ENCODE measurements at regions not wholly inside any gene's neighbourhood (a gene's known extent, or its start where the extent isn't known, plus 50 kb on each side); places are given as distances from the start of the nearest gene placed in this dataset.
"Not testable (repeated sequence)": the region's sequence is repeated elsewhere in the genome, so short reads cannot be mapped to it uniquely, and the experiment has no call there.

GRCh38 chr2:184032983-184033382 lies 565.3 kb upstream of the ZNF804A start:
- no peak for DNase-seq

DNA sequence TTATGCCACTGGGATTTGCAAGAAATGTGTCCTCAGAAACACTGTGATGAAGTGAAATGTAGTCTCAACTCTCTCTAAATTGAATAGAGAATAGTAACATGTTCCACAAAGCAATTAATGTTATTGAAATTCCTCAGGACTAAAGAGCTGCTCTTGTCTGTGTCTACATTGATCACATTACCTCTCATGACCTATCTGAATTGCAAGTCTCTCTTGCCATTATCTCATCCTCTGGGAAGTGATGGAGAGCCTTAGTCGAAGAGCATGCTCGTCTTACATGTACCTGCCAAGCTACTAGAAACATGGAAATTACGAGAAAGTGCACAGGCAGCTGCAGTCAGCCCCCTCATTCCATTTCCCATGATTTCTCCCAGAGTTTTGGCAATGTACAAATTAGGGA lies 561.1 kb upstream of the ZNF804A start:
- no peak for DNase-seq

DNA sequence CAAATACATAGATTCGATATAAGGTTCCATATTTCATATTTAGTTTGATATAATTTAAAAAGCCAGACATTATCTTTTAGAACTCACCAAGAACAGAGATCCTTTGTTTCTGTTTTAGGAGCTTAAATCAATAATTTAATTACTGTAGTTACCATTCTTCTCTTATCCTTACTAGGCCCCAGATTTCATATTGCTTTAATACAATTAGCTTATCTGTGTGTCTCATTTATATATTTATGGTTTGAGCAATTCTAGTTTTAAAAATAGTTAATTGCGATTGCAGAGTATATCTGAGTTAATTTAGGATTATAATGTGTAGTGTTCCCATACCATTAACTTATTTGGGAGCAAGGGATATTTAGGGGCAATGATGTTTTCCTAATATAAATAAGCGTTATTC lies 558.8 kb upstream of the ZNF804A start:
- no peak for DNase-seq

DNA sequence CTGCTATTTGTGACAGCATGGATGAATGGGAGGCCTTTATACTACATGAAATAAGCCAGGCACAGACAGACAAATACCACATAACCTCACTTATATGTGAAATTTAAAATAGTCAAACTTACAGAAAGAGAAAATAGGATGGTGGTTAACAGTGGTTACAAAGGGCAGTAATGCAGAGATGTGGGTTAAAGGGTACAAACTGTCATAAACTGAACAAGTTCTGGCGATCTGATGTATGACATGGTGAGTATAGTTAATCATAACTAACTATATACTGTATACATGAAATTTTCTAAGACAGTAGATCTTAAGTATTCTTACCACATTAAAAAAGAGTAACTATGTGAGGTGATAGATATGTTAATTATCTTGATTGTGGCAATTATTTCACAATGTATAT lies 558.1 kb upstream of the ZNF804A start:
- no peak for DNase-seq

- no peak for DNase-seq
Measured at GRCh38 chr2:184041077-184041476, 557.3 kb upstream of the ZNF804A start.

- DNase-seq = no peak
Measured at GRCh38 chr2:184041777-184042176, 556.6 kb upstream of the ZNF804A start.

- no peak for DNase-seq
Measured at GRCh38 chr2:184047536-184047935, 550.8 kb upstream of the ZNF804A start.

- DNase-seq = no peak
Measured at GRCh38 chr2:184049566-184049965, 548.8 kb upstream of the ZNF804A start.

DNA sequence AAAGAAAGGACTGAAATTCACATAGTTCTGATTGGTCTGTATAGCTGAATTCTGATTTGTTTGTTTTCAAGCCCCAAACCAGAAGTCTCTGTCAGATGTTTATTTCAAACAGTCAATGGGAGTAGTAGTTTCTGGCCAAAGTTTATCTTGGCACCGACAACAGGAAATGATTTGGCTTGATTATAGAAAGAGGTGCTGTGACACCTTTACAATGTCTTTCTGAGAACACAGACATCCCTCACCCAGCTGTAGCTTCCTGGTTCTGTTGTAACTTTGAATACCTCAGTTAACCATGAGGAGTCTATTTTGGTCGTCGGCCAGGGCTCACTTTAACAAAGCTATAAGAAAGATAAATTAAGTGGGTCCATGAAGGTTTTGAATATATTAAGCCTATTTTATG lies 545.0 kb upstream of the ZNF804A start:
- peak; percentile 74 to 76 for DNase-seq

DNA sequence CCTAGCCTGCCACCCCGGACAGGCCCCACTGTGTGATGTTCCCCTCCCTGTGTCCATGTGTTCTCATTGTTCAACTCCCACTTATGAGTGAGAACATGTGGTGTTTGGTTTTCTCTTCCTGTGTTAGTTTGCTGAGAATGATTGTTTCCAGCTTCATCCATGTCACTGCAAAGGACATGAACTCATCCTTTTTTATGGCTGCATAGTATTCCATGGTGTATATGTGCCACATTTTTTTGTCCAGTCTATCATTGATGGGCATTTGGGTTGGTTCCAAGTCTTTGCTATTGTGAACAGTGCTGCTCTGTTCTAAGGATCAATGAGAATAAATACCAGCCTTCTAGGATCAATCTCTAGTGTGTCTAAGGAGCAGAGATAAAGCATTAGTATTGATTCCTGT lies 543.9 kb upstream of the ZNF804A start:
- not testable (repeated sequence) for DNase-seq

- DNase-seq = no peak
Measured at GRCh38 chr2:184057910-184058309, 540.4 kb upstream of the ZNF804A start.

GRCh38 chr2:184060268-184060667 lies 538.1 kb upstream of the ZNF804A start:
- not testable (repeated sequence) for DNase-seq

DNA sequence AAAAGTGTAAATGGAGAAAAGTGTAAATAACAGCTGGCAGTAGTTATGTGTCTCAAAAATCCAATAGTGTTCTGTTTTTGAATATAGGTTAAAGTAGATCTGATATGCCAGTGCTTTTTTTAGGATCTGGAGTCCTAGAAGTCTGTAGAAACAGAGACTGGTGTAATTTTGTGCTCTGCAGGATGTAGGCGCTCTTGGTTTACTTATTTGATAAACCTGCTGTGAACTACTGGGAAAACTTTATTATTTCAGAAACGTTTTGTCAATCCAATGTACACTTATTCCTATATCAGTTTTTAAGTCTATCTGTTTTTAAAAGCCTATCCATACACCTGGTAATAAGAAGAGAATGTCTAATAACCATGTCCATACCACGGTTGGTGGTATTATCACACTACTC lies 530.8 kb upstream of the ZNF804A start:
- no peak for DNase-seq

DNA sequence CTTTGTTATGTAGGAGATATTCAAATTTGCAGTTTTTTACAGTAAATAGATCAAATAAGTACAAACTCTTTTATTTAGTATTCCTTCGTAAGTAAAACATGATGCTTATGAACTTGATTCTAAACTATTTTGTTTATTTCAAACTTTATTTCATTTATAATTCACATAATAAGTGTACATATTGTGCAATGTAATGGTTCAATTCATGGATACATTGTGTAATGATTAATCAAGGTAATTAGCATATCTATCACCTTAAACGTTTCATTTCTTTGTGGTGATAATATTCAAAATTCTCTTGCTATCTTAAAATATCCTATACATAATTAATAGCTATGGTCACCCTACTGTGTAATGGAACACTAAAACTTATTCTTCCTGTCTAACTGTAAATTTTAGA lies 525.9 kb upstream of the ZNF804A start:
- no peak for DNase-seq

- no peak for DNase-seq
Measured at GRCh38 chr2:184078496-184078895, 519.8 kb upstream of the ZNF804A start.

- no peak for DNase-seq
Measured at GRCh38 chr2:184091456-184091855, 506.9 kb upstream of the ZNF804A start.

DNA sequence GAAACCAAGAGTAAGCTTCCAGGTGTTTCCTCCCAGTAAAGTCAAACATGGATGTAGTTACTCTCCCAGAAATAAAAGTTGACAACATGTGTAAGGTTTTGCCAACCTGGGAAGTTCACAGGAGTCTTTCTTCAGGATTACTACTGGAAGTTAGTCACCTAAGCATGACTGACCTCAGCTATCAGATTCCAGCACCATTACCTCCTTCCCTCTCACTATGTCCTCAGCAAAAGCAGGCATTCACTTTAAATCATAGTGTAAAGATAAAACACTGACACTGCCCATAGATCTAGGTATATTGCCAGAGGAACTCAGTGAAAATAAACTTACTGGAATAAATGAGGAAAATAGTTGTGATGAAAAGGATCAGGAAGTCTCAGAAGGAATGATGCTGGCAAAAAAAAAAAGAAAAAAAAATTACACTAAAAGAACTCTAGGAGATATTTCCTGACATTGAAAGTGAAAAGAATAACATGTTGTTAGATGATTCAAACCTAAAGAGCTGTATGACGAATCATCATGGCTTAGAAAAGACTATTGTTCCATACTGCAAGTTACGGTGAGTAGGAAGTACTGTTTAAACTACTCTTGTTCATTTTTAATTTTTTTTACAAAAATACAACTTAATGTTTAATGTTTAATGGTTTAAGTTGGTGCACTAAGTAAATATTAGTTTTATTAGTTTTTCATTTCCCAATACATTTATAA lies 484.5 kb upstream of the ZNF804A start:
- DNase-seq = no peak

- DNase-seq = no peak
Measured at GRCh38 chr2:184114439-184114838, 483.9 kb upstream of the ZNF804A start.

- DNase-seq = no peak
Measured at GRCh38 chr2:184119989-184120800, 478.1 kb upstream of the ZNF804A start.

- no peak for DNase-seq
Measured at GRCh38 chr2:184125867-184126266, 472.5 kb upstream of the ZNF804A start.

DNA sequence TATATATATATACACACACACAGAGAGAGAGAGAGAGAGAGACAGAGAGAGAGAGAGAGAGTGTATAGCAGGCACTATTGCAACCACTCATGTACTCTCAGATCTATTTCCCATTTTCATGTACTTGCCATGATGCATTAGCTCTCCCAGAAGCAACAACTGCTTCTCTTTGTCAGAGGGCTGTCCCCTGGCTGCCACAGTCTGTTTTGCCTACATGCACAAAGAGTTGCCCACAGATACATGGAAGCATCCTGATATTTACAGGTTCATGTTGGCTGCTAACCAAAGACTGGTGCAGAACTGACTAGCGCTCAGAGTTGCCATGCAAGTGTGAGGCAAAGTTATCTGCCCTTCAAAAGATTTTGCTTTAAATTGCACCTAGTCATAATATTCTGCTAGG lies 469.3 kb upstream of the ZNF804A start:
- DNase-seq = no peak

GRCh38 chr2:184137955-184138354 lies 460.4 kb upstream of the ZNF804A start:
- DNase-seq = peak in 1 of 2 experiments; percentile 7

DNA sequence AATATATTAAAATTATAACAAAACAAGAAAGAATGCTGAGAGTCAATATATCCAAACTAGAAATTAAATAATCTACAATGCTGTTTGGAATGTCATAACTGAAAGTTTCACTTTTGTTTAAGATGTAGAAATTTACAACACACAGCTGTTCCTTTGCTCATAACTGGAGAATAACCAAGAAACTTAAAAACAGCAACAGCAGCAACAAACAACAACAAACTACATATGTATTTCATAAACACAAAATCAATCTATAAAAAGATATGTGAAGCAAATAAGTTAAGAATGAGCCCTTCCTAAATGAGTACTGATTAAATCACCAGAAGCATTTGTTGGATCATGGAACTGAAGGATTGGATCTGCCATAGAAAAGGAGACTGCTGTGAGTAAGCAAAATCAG lies 456.5 kb upstream of the ZNF804A start:
- no peak for DNase-seq

- DNase-seq = no peak
Measured at GRCh38 chr2:184154438-184154837, 443.9 kb upstream of the ZNF804A start.

DNA sequence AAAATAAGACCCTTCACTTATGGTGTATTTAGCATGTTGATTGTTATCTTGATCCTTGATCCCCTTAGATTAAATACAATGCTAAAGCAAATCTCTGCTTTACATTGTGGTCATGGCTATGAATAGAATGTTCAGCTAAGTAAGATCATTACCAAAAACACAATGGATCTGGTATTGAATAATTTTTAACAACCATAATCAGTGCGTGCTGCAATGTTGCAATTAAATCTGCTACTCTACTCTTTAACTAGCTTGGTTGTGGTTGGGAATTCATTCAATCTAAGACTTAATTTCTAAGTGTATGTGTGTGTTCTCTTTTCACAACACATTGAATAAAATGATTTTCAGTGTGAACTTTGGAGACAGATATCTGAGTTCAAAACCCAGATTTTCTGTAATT lies 442.5 kb upstream of the ZNF804A start:
- no peak for DNase-seq
